Urothelium cell line (cell line): ENCODE measurements at regions not wholly inside any gene's neighbourhood (a gene's known extent, or its start where the extent isn't known, plus 50 kb on each side); places are given as distances from the start of the nearest gene placed in this dataset.
"Not testable (repeated sequence)": the region's sequence is repeated elsewhere in the genome, so short reads cannot be mapped to it uniquely, and the experiment has no call there.

Source experiments
- DNase-seq: peaks from one replicate; pipeline ENCODE4 v3.0.0; 2011; ENCODE audit warnings: low spot score, mixed read lengths
- FAIRE-seq: peaks from 2 replicates; lab custom pipeline; 2011; peaks lifted over from hg19 to GRCh38; lab: Jason Lieb, UNC

DNA sequence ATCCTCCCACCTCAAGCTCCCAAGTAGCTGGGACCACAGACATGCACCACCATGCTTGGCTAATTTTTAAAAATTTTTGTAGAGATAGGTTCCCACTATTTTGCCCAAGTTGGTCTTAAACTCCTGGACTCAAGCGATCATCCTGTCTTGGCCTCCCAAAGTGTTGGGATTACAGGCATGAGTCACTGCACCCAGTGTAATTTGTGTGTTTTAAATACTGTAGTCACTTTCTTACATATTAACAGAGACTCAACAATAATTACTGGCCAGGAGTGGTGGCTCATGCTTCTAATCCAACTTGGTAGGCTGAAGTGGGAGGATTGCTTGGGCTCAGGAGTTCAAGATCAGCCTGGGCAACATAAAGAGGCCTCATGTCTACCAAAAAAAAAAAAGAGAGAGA lies 293.0 kb downstream of the RDH14 start:
- DNase-seq (no peak), FAIRE-seq (no peak)

DNA sequence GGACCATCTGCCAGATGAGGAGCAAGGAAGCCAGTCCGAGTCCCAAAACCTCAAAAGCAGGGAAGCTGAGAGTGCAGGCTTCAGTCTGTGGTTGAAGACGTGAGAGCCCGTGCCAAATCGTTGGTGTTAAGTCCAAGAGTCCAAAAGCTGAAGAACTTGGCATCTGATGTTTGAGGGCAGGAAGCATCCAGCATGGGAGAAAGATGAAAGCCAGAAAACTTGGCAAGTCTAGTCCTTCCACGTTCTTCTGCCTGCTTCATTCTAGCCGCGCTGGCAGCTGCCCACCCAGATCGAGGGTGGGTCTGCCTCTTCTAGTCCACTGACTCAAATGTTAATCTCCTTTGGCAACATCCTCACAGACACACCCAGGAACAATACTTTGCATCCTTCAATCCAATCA lies 293.8 kb downstream of the RDH14 start:
- DNase-seq, result not testable (repeated sequence)

DNA sequence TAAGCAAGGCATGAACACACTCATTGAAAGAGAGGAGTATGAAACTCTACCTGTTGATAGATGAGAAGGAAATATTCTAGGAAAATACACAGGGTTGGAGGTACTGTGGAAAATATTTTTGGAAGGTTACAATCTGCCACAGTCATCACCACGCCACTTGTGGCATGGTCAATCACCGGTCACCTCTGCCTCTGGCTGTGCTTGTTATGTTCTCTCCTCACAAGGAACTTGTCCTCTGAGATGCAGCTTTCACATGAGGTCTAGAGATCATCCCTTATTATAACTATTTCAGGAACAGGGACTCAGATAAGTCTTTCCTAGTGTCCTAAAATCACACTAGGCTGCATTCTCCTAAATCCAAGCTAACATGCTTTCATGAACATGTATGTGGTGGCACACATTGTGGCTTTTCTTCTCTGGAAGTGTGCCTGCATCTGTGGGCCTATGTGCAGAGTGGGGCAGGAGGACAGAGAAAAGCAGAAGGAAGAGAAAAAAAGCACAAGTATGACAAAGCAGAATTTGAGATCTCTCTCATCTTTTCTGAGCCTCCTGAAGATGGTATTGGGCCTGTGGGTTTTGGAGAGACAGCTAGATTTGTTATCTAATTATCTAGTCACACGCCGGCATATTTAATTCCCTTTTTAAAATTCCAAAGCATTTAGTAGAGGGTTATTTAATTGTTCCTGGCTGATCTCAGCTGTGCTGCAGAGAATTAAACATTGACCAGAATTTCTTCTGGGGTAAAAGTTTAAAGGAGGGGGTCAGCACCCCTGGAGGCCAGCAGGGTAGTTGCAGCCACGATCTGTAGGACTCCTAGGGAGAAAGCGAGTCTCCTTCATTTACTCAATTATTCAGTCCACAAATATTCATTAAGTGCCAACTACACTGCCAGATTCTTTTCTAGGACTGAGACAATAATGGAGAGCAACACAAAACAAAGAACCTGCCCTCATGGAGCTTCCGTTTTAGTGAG lies 294.6 kb downstream of the RDH14 start:
- FAIRE-seq (no peak), DNase-seq (no peak)

More for the DNA sequence above, 293.8 kb downstream of the RDH14 start:
- not testable (repeated sequence) for FAIRE-seq

DNA sequence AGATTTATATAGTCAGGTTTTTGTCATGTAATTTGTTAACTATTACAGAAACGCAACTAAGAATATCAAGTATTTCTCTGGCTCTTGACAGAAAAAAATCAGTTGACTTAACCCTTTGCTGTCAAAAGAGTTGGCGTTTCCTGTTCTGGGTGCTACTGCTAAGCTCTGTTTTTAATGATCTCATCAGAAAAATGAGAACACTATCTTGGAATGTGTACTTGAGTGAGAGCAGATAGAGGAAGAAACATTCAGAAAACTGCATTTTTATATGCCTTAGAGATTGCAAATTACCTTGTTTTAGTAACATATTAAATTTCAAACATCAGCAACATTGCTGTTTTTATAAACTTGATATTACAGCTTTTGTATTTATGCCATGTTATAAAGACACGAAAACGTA lies 297.9 kb downstream of the RDH14 start:
- DNase-seq, result no peak
- no peak for FAIRE-seq

DNA sequence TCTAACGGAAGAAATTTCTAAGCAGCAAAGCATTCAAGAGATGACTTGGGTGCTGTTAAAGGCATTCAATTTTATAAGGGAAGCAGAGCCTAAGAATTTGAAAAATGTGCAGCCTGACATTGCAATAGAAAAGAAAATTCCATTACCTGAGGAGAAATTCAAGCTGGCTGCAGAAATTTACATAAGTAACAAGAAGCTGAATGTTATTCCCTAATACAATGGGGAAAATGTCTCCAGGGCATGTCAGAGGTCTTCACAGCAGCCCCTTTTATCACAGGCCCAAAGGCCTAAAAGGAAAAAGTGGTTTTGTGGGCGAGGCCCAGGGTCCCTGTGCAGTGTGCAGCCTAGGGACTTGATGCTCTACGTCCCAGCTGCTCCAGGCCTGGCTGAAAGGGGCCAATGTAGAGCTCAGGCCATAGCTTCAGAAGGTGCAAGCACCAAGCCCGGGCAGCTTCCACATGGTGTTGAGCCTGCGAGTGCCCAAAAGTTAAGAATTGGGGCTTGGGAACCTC lies 306.7 kb downstream of the RDH14 start:
- FAIRE-seq (no peak), DNase-seq (no peak)

DNA sequence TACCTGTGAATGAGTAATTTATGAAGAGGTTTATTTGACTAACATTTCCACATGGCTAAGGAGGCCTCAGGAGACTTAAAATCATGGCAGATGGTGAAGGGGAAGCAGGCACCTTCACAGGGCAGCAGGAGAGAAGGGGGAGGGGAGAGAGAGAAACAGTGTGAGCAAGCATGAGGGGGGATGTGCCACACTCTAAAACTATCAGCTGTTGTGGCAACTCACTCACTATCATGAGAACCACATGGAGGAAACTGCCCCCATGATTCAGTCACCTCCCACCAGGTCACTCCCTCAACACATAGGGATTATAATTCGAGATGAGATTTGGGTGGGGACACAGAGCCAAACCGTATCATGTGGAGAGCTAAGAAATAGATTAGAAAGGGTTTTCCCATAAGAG lies 309.0 kb downstream of the RDH14 start:
- no peak for DNase-seq
- peak; percentile 71 for FAIRE-seq

DNA sequence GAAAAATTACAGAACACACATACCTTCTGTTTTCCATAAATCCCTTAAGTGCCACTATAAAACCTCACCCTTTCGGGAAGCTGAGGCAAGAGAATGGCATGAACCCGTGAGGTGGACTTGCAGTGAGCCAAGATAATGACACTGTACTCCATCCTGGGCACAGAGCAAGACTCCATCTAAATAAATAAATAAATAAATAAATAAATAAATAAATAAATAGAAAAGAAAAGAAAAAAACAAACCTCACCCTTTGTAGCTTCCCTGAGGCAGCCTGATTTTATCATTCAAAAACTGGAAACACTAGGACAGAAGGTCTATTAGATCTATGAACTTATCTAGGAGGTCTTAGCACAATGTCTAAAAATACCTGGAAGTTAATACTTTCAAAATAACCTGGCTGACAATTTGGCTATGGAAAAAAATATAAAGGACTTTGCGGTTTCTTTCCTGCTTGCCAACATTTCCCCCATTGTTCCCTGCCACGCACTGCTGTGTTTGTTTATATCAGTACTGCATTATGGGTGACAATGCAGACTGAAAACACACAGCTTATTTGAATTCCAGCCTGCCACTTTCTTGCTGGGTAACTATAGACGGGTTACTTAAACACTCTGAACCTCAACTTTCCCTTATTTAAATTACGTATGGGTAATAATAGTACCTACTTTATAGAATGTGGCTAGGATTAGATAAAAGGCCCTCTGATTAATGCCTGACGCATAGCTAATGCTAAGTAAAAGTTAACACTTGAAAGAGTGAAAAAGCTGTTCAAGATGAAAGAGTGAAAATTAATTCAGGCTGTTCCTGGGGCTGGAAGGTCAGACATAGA lies 313.0 kb downstream of the RDH14 start:
- FAIRE-seq (no peak), DNase-seq (no peak)

DNA sequence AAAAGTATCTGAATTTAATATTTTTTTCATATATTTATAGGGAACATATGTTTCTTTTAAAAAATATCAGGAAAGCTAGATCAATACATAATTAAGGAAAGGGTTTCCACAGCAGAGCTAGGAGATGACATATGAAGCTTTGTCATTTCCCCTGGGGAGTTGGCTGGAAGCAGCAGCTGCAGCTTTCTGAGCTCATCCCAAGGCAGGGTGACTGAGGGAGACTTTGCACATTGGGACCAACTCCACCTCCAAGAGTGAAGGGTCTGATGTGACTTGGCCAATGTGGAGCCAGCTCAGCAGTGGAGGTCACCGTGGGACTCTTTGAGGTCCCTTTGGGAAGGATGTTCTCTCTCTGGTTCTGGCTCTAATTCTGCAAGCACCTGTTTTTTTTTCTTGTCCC lies 315.1 kb downstream of the RDH14 start:
- FAIRE-seq (no peak), DNase-seq (no peak)

DNA sequence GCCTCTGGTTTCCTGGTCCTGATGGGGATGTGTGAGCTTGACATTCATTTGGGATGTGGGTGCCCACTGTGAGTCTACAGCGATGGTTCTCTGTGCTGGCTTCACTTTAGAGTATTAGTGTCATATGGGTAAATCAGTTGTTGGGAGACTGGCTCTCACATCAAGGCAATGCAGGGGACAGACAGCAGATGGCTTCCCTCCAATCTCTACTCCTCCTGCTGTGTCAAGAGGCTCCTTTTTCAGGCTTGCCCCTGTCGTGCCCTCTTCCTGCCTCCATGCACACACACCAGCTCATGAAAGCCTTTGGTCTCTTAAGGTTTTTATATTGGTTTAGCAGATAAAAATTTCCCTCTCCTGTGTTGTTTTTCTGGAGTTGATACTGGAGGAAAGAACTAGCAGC lies 315.6 kb downstream of the RDH14 start:
- no peak for FAIRE-seq
- DNase-seq, result no peak

DNA sequence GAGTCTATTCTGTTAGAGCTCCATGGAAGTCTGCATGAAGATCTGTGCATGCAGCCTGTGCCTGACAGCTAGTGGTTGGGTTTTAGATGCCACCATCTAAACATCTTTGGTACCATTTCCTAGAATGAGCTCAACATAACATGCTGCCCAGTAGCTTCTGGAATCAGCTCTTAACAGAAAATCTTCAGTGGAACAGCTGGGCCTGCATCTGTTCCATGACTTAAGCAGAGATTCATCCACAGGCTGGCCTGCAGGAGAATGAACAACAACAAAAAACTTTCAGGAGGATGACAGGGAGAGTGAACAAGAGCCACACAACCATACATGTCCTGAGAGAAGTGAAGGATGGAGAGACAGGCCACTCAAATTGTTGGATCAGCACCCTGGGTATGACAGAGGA lies 316.6 kb downstream of the RDH14 start:
- FAIRE-seq (no peak), DNase-seq (no peak)

DNA sequence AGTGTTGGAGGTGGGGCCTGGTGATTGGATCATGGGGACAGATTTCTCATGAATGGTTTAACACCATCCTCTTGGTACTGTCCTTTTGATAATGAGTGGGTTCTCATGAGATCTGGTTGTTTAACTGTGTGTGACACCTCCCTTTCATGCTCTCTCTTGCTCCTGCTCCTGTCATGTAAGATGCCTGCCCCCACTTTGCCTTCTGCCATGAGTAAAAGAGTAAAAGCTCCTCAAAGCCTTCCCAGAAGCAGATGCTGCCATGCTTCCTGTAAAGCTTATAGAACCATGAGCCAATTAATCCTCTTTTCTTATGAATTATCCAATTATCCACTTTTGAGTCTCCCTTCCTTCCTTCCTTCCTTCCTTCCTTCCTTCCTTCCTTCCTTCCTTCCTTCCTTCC lies 317.7 kb downstream of the RDH14 start:
- DNase-seq, result no peak
- FAIRE-seq, result no peak

DNA sequence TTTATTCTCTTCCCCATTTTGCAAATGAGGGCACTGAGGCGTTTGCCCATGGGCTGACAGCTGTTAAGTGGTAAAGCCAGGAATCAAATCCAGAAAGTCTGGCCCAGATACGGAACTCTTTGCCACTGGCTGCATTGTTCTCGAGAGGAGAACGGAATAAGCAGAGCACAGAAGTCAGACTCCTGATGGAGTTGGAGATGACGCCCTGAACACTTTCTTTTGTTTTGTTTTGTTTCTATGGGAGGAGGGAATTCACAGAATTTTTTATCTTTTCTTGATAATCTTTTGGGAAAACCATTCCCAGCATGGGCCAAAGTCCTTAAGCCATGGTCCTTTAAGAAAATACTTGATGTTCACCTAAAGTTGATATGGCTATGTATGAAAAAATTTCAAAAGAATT lies 322.2 kb downstream of the RDH14 start:
- FAIRE-seq (no peak), DNase-seq (no peak)

DNA sequence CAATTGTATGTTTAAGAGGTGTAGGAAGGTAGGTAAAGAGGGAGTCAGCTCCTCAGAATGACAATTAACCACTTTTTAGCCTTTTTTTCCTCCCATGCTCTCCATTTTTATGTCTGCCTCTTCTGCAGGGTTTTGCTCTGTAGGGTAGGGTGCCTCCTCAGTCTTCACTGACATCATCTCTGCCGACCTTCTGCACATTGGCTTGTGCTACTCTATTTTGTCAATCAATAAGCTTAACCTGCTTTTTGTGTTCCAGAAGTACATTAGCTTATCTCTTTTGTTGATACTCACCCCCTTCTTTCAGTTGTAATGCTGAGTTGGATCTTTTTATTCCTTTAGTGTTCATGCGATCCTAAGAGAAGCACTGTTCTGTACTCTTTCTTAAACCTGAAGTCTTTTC lies 323.2 kb downstream of the RDH14 start:
- DNase-seq (no peak), FAIRE-seq (no peak)

DNA sequence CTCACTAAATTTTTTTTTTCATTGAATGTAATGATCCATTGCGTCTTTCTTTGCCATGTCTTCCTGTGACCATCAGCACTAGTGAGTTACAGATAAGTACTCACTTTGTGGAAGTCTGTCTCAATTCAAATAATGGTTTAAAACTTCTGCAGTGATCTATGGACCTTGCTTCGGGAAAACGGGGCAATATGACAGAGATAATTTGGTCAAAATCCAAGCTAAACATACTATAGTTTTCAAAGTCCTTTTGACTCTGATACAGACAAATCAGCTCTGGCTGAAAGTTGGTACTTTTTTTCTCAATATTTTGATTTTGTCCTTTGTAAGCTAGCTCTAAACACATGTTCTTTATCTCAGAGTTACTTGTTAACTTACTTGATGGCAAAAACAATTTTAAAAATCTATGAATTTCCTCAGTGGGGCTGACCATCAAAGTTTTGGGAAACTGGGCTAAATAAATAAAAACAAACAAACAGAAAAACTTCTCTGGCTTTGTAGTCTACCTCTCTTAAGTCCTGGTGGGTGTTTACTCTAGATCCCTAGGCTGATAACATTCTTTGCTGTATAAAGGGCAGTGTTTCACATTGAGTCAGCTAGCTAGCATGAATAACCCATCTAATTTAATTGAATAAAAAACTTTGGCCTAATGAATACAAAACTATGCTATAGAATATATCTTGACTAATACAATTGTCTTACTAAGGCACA lies 327.6 kb downstream of the RDH14 start:
- no peak for DNase-seq
- no peak for FAIRE-seq

DNA sequence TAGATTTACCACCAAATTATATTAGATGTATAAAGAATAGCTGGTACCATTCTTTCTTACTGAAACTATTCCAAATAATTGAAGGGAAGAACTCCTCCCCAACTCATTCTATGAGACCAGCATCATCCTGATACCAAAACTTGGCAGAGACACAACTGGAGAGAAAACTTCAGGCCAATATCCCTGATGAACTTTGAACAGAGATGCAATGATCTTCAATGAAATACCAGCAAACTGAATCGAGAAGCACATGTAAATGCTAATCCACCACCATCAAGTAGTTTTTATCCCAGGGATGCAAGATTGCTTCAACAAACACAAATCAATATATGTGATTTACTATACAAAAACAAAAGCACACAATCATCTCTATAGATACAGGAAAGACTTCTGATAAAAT lies 329.8 kb downstream of the RDH14 start:
- DNase-seq, result no peak

DNA sequence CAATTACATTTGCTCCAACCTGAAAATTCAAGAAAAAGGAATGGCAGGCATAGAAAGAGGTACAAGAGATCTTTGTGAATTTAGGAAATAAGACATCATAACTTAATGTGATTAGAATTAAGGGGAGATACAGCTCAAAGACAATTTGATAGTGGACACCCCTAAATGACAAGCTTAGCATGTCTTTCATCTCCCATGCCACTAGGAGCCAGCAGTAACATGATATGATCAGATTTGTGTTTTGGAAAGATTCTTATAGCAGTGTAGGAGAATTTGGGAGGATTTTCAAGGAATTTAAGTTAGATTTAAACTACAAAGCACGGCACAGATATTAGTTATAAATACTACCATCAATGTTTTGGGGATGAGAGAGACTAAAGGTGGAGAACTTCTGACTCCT lies 340.8 kb downstream of the RDH14 start:
- FAIRE-seq (no peak), DNase-seq (no peak)

More for the DNA sequence above, 329.8 kb downstream of the RDH14 start:
- FAIRE-seq, result no peak

DNA sequence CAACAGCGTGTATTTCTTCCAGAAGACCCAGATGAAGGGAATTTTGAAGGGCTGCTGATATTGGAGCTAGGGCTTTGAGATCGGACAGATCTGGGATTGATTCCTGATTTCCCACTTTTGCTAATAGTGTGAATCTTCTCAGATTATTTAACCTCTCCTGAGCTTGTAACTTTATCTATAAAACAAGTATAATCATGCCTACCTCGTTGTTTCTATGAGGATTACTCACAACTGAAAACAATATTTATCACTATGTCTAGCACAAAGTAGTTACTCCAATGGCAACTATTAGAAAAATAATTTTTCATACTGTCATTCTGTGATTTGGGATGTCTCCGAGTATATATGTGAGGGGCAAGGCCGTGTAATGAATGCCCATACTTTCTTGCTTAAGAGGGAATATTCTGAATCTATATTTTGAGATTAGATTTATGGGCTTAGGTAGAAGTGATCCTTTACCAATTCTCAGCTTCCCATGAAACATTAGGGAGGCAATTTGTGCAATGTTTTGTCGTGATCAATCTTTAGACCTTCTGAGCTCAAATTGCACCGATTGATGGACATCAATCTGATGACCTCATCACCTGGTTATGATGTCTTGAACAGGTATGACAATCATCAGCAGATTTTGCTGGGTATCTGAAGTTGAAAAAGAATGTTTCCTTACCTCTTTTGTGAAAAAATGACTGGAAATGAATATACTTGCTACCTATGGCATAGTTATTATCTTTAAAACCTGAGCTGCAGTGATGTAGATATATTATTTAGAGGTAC lies 339.9 kb downstream of the KCNS3 start:
- FAIRE-seq (no peak), DNase-seq (no peak)

DNA sequence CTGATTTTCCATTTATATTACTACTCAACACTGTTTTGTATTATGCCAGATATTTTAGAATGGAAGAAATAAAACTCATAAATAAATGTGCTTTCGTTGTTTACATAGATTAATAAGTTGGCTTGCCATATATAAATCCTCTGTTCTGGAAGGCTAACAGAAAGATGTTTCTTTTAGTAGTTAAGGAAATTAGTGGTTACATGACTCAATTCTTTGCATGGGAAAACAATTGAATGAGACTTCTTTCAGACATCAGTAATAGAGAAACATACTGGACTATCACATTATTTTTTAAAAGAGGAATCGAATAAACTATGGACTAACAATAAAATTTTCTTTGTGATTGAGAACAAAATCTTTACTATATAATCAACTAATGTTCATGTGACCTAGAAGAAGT lies 336.5 kb downstream of the KCNS3 start:
- FAIRE-seq, result no peak
- no peak for DNase-seq

DNA sequence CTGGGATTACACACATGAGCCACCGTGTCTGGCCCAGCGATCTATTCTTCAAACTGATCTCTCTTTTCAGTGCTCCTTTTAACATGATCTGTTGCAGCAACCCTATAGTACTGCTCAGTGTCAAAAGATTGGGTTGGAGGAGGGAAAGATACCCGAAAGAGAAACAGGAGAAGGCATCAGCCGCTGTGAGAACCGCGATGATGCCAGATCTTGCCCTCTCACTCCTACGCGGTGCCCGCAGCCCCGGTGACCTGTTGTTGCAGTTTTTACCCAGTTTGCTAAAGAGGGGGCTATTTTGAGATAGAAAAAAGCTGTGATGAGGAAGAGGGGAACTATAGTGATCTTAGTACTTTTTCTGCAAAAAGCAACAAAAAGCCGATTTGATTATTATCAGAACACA lies 335.5 kb downstream of the KCNS3 start:
- no peak for DNase-seq
- FAIRE-seq, result no peak

DNA sequence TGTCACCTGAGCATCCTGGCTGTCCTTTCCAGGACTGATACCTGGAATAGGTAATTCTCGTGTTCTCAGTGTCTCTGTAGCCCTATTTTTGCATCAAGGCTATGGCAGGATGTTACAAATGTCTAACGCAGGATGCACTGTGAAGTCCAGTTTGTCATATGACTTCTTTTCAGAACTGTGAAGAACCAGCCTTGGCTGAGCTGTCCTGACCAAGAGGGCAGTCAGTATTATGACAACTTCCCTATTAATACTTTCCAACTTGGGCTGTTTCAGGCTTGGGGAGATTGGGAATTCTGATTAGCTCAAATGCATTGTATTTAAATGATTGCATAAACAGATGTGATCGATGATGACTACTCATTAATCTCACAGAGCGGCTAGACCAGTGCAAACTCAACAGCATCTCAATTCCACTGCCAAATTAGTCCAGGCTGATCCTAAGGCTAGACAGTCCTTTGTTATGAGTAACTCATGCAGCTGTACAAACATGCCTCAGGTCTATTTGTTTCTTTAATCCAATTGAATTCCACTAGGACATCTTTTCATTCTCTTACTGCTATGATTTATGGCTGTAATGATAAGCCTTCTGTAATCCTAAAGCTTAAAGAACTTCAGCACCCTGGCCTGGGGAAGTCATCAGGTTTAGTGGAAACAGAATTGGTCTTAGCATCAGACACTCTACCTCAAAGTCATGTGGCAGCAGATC lies 331.6 kb downstream of the KCNS3 start:
- FAIRE-seq (peak; percentile 35), DNase-seq (peak; percentile 63)
